ENCODE measurements at regions not wholly inside any gene's neighbourhood (a gene's known extent, or its start where the extent isn't known, plus 50 kb on each side); places are given as distances from the start of the nearest gene placed in this dataset.

DNA sequence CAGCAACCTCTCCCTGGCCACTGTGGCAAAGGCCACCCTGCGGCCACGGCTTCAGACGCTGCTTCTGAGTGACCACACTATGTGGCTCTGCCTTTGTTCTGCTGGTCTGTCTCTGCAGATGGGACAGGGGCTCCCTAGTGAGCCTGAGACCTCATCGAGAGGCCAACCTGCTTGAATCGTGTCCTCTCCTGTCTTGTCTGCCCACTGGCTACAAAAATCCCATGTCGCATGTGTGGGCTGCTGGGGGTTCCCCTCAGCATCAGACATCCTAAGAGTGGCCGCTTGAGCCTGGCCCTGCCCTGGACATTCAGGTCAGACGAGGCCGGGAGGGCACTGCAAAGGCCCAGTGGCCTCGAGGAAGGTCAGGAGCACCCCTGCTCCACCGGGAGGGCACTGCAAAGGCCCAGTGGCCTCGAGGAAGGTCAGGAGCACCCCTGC, 222.9 kb downstream of the DLL1 start:
- intact Hi-C loops (cut with DNase I) = no loop called here
- no peak for DNase-seq
- Histone ChIP-seq H3K9ac (ENCODE audit: low read depth in 2 of 2, low read length in 2 of 2) (no peak overlapping the region), H3K9me3 (no peaks in the 10 kb centered on the region), H3K4me1 (no peaks in the 10 kb centered on the region), H3K4me3 (no peak overlapping the region), H3K27me3 (no peaks in the 10 kb centered on the region), H3K27ac (no peak overlapping the region), H3K36me3 (no peaks in the 10 kb centered on the region)
- TF ChIP-seq CTCF (IDR thresholded peaks at IDR 0.05) = no peak

GRCh38 chr6:170067181-170067641, 223.7 kb downstream of the DLL1 start:
- Histone ChIP-seq H3K9me3 (no peaks in the 10 kb centered on the region), H3K4me3 (no peak overlapping the region), H3K27ac (no peak overlapping the region), H3K36me3 (no peaks in the 10 kb centered on the region), H3K9ac (ENCODE audit: low read depth in 2 of 2, low read length in 2 of 2) (no peak overlapping the region), H3K4me1 (no peaks in the 10 kb centered on the region), H3K27me3 (no peaks in the 10 kb centered on the region)
- intact Hi-C loops (cut with DNase I) = no loop called here
- no peak for DNase-seq
- no peak for TF ChIP-seq CTCF (IDR thresholded peaks at IDR 0.05)

DNA sequence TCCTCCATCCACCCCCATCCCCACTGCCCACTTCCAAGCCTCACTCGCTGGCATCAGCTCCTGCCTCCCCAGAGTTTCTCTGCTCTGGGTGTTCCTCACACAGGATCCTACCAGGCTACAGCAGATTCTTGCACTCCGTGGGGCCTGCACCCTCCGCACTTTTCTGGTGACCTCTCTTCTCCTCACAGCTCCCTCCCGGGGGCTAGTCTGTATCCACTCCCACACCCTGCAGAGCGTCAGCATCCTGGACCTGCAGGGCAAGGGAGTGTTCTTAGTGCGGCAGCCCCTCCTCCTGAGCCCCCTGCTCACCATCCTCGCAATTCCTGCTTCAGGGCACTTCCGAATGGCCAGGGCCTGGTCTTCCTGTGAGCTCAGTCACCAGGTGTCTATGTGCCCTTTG, 224.2 kb downstream of the DLL1 start:
- Histone ChIP-seq H3K9me3 (no peaks in the 10 kb centered on the region), H3K36me3 (no peaks in the 10 kb centered on the region), H3K4me3 (no peak overlapping the region), H3K27me3 (no peaks in the 10 kb centered on the region), H3K4me1 (no peaks in the 10 kb centered on the region), H3K9ac (ENCODE audit: low read depth in 2 of 2, low read length in 2 of 2) (no peak overlapping the region), H3K27ac (no peak overlapping the region)
- intact Hi-C loops (cut with DNase I) = no loop called here
- no peak for TF ChIP-seq CTCF (IDR thresholded peaks at IDR 0.05)
- DNase-seq = no peak

- intact Hi-C loops (cut with DNase I) = no loop called here
- no peaks in the 10 kb centered on the region for H3K4me1 ChIP-seq
- no peak for DNase-seq
- no peak overlapping the region for H3K4me3 ChIP-seq
- no peak for TF ChIP-seq CTCF (IDR thresholded peaks at IDR 0.05)
- no peak overlapping the region for H3K9ac ChIP-seq (ENCODE audit: low read depth in 2 of 2, low read length in 2 of 2)
- H3K27ac ChIP-seq = no peak overlapping the region
- no peaks in the 10 kb centered on the region for H3K36me3 ChIP-seq
- H3K27me3 ChIP-seq = no peaks in the 10 kb centered on the region
- H3K9me3 ChIP-seq = no peaks in the 10 kb centered on the region
These were observed 226.9 kb downstream of the DLL1 start for GRCh38 chr6:170063851-170064602.

DNA sequence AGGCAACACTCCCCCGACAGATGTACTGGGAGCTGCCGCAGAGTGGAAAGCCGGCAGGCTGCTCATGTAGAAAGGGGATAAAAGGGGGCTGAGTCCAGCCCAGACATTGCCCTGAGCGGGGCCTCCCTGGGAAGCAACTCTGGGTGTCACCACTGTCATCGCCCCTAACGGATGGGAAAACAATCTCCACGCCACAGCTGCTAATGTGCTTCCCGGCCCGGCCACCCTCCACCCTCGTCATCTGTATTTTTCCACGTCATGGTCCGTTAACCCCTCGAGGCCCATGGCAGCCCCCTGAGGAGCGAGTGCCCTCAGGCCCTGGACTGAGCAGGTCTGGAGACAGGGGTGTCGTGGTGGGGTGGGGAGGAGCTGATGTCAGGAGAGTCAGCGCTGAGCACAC, 227.4 kb downstream of the DLL1 start:
- H3K4me1 ChIP-seq = no peaks in the 10 kb centered on the region
- no peak overlapping the region for H3K4me3 ChIP-seq
- H3K9ac ChIP-seq (ENCODE audit: low read depth in 2 of 2, low read length in 2 of 2) = no peak overlapping the region
- no peaks in the 10 kb centered on the region for H3K9me3 ChIP-seq
- no peak overlapping the region for H3K27ac ChIP-seq
- intact Hi-C loops (cut with DNase I) = no loop called here
- TF ChIP-seq CTCF (IDR thresholded peaks at IDR 0.05) = no peak
- no peak for DNase-seq
- H3K36me3 ChIP-seq = no peaks in the 10 kb centered on the region
- H3K27me3 ChIP-seq = no peaks in the 10 kb centered on the region

All from colonic mucosa (tissue), 4 donors.